Thymus (tissue), 11 donors: ENCODE measurements at regions not wholly inside any gene's neighbourhood (a gene's known extent, or its start where the extent isn't known, plus 50 kb on each side); places are given as distances from the start of the nearest gene placed in this dataset.

Experiments
- DNase-seq, 9 donors: peaks; one replicate each; pipeline ENCODE4 v3.0.0-alpha.2; 2013; ENCODE audit warnings: low spot score in 9 of 9, low read depth in 6 of 9, missing footprints in 1 of 9
- H3K27ac ChIP-seq, 2 donors: one replicate each; pipeline ENCODE4 v1.5.1; 2013; ENCODE audit warnings: control low read depth in 1 of 2, low read depth in 1 of 2, low read length in 1 of 2, mild to moderate bottlenecking in 1 of 2, moderate library complexity in 1 of 2
- H3K27me3 ChIP-seq, 2 donors: one replicate each; pipeline ENCODE4 v1.5.1; 2013; ENCODE audit warnings: low read length in 1 of 2; ENCODE audit not compliant: control insufficient read depth in 2 of 2, insufficient read depth in 1 of 2
- H3K36me3 ChIP-seq, 2 donors: one replicate each; pipeline ENCODE4 v1.5.1; 2013; ENCODE audit warnings: low read length in 1 of 2, mild to moderate bottlenecking in 1 of 2, moderate library complexity in 1 of 2; ENCODE audit not compliant: control insufficient read depth in 2 of 2, insufficient read depth in 2 of 2
- H3K4me1 ChIP-seq, 2 donors: one replicate each; pipeline ENCODE4 v1.5.1; 2013; ENCODE audit warnings: low read length in 2 of 2; ENCODE audit not compliant: control insufficient read depth in 2 of 2, insufficient read depth in 2 of 2
- H3K4me3 ChIP-seq, 2 donors: one replicate each; pipeline ENCODE4 v1.5.1; 2013; ENCODE audit warnings: low read length in 2 of 2, control low read depth in 1 of 2, mild to moderate bottlenecking in 1 of 2
- H3K9me3 ChIP-seq, 2 donors: one replicate each; pipeline ENCODE4 v1.5.1; 2013; ENCODE audit warnings: low read length in 1 of 2, mild to moderate bottlenecking in 1 of 2; ENCODE audit not compliant: control insufficient read depth in 2 of 2, insufficient read depth in 1 of 2
- WGBS: extraction: QIAGEN DNeasy Blood & Tissue Kit; methylation state at CpG from one replicate; pipeline ENCODE4 v1.1.7; 2013; 5-methylcytosine and 5-hydroxymethylcytosine counted together
- donor health status: healthy.

DNA sequence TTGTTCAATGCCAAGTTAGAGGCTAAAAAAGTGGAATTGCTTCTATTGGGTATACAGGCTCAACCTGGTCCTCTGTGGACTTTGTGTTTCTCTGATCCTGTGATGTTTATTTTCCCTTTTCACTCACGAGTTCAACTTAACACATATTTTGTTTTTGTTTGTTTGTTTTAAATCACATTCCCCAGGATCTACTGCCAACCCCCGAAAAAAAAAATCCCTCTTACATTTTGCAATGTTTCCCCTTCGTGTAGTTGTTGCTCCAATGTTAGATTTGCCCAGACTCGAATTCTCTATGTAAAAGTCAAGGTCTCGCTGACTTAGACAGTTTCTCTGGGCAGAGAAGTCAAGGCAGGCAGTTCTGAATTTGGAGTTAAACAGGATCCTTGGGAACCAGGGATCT, 876.4 kb downstream of the CCSER2 start:
- 86% methylated on average over 5 of the region's 5 CpGs for WGBS
- Histone ChIP-seq H3K27me3 (no peaks in the 10 kb centered on the region), H3K4me1 (no peaks in the 10 kb centered on the region), H3K9me3 (no peaks in the 10 kb centered on the region), H3K36me3 (no peaks in the 10 kb centered on the region), H3K4me3 (no peak overlapping the region), H3K27ac (no peak overlapping the region)
- DNase-seq = no peak

DNA sequence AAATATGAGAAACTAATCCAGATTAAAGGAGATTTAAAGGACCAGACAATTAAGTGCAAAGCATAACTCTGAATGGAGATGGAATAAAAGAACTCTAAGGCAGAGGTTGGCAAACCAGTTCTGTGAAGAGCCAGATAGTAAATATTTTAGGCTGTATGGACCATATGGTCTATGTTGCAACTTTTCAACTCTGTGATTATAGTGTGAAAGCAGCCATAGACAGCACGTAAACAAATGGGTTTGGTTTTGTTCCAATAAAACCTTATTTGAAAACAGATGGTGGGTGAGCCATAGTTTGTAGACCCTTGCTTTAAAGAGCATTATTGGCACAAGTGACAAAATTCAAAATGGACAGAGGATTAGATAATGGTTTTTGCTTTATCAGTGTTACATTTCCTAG, 884.1 kb downstream of the CCSER2 start:
- H3K4me3 ChIP-seq = no peak overlapping the region
- no peaks in the 10 kb centered on the region for H3K4me1 ChIP-seq
- no peak for DNase-seq
- no peaks in the 10 kb centered on the region for H3K9me3 ChIP-seq
- H3K27me3 ChIP-seq = no peaks in the 10 kb centered on the region
- no peak overlapping the region for H3K27ac ChIP-seq
- 94% methylated on average over 1 of the region's 1 CpG for WGBS
- no peaks in the 10 kb centered on the region for H3K36me3 ChIP-seq

DNA sequence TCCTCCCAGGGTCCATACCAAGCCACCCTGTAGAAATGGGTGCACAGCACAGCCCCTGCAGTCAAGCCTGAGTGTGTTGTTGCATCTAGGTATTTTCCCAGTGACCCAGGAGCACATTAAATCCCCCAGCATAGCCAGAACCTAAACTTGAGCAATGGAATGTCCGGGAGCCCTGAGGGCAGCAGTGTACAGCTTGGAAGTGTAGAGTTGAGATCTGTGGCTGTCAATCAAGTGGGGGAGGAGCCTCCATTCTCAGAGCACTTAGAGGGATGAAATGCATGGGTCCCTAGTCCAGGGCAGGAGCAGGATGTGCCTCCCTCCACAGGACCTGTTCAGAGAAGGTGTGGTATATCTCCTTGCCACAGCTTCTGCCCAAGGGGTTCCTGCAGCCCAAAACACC, 885.1 kb downstream of the CCSER2 start:
- Histone ChIP-seq H3K4me1 (no peaks in the 10 kb centered on the region), H3K27me3 (no peaks in the 10 kb centered on the region), H3K36me3 (no peaks in the 10 kb centered on the region), H3K4me3 (no peak overlapping the region), H3K27ac (no peak overlapping the region), H3K9me3 (peaks cover 0 to 4% of the 10 kb centered on the region in 2 donors)
- DNase-seq = no peak
- WGBS = 86% methylated on average over 1 of the region's 1 CpG

DNA sequence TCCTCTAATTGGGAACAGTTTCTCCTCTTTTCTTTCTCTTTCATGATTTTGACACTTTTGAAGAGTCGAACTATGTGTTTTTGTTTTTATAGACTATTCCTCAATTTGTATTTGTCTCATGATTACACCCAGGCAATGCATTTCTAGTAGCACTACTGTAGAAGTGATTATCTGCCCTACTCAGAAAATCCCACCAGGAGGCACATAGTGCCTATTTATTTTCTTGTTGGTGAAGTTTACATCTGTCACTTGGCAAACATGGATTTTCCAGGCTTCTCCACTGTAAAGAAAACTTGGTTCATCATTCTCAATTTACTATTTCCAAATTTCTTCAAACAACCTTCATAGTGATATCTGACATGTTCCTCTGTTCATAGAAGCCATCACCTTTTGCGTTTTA, 893.9 kb downstream of the CCSER2 start:
- Histone ChIP-seq H3K36me3 (no peaks in the 10 kb centered on the region), H3K27me3 (no peaks in the 10 kb centered on the region), H3K4me3 (no peak overlapping the region), H3K4me1 (no peaks in the 10 kb centered on the region), H3K27ac (no peak overlapping the region), H3K9me3 (peaks cover 0 to 4% of the 10 kb centered on the region in 2 donors)
- WGBS = 94% methylated on average over 2 of the region's 2 CpGs
- DNase-seq = no peak

DNA sequence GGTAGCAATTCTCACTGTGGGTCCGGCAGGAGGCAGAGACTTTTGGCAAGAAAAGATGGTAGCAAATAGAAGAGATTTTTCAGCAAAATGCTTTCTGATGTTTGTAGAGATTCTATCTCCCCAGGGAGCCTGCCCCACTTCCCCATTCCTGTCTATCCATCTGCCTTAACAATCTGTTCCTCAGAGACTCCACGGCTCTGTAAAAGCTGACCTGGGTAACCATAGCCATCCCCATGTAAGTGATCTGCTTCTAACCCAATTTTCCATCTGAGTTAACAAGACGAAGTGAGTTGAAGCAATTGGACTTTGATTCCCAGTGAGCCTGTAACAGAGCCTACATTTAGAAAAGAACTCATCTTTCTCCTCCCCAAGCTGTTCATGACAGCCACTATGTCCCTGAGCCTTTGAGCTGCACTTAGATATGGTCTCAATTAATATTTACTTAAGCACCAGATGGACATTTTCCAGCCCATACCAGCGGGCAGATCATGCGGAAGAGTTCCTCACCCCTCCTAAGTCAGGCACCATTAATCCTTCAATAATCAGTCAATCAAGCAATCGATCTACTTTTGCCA, 896.1 kb downstream of the CCSER2 start:
- Histone ChIP-seq H3K4me1 (no peaks in the 10 kb centered on the region), H3K27ac (no peak overlapping the region), H3K27me3 (no peaks in the 10 kb centered on the region), H3K36me3 (no peaks in the 10 kb centered on the region), H3K4me3 (no peak overlapping the region), H3K9me3 (no peaks in the 10 kb centered on the region)
- 86% methylated on average over 6 of the region's 6 CpGs for WGBS
- no peak for DNase-seq

DNA sequence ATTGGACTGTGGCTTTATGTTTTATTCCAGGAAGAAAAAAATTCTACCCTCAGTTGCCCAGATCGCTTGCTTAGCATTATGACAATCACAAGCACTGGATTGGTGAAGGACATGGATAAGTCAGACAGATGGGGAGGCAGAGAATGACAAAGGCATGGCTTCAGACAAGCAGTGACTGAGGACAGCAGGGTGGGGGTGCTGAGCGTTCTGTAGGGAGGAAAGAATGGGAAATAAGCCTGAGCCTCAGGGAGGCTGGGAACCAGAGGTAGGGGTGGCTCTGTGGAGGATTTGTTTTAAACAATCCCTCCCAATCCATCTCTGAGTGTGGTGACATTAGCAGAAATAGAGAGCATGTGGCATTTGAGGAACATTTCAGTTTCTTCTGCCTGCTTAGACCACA, 896.9 kb downstream of the CCSER2 start:
- no peak for DNase-seq
- H3K4me1 ChIP-seq = no peaks in the 10 kb centered on the region
- no peaks in the 10 kb centered on the region for H3K27me3 ChIP-seq
- no peak overlapping the region for H3K4me3 ChIP-seq
- H3K9me3 ChIP-seq = no peaks in the 10 kb centered on the region
- no peaks in the 10 kb centered on the region for H3K36me3 ChIP-seq
- H3K27ac ChIP-seq = no peak overlapping the region
- 90% methylated on average over 2 of the region's 2 CpGs for WGBS

DNA sequence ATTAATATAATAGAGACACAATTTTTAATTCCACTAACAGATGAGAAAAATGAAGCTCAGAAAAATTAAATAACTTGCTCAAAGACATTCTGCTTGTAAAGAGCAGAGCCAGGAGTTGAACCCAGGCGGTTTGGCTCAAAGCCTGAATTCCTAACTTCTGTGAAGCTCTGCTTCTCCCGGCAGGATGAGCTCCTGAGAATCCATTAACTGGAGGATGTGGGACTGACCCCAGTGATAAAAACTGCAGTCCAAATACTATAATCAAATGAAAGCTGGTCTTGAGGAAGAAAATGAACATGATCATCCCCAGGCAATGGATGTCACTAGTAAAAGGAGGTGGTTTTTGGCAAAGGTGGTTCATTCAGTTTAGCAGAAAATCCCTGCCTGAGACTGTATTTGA, 898.2 kb downstream of the CCSER2 start:
- Histone ChIP-seq H3K4me1 (no peaks in the 10 kb centered on the region), H3K4me3 (no peak overlapping the region), H3K27me3 (no peaks in the 10 kb centered on the region), H3K27ac (no peak overlapping the region), H3K9me3 (no peaks in the 10 kb centered on the region), H3K36me3 (no peaks in the 10 kb centered on the region)
- WGBS = 95% methylated on average over 2 of the region's 2 CpGs
- DNase-seq = no peak

DNA sequence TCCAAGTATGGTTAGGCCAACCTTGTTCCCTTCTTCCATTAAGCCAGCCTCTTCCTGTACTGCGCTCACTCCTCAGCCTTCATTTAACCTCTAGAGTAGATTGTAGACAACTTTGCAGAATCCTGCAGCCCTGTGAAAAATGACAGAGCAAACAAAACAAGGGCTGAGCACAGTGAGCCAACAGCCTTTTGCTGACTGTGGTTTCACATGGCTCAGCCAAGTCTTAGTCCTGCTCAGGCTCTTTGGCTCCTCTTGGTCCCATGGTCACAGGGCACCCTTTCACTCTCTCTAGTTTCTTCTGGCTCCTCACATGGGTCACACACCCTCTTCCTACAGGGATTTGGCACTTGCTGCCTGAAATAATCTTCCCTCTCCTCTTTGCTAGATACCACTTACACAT, 900.3 kb downstream of the CCSER2 start:
- H3K4me3 ChIP-seq = no peak overlapping the region
- WGBS = 84% methylated on average over 1 of the region's 1 CpG
- no peaks in the 10 kb centered on the region for H3K9me3 ChIP-seq
- no peaks in the 10 kb centered on the region for H3K27me3 ChIP-seq
- no peaks in the 10 kb centered on the region for H3K4me1 ChIP-seq
- no peaks in the 10 kb centered on the region for H3K36me3 ChIP-seq
- DNase-seq = no peak
- H3K27ac ChIP-seq = no peak overlapping the region

DNA sequence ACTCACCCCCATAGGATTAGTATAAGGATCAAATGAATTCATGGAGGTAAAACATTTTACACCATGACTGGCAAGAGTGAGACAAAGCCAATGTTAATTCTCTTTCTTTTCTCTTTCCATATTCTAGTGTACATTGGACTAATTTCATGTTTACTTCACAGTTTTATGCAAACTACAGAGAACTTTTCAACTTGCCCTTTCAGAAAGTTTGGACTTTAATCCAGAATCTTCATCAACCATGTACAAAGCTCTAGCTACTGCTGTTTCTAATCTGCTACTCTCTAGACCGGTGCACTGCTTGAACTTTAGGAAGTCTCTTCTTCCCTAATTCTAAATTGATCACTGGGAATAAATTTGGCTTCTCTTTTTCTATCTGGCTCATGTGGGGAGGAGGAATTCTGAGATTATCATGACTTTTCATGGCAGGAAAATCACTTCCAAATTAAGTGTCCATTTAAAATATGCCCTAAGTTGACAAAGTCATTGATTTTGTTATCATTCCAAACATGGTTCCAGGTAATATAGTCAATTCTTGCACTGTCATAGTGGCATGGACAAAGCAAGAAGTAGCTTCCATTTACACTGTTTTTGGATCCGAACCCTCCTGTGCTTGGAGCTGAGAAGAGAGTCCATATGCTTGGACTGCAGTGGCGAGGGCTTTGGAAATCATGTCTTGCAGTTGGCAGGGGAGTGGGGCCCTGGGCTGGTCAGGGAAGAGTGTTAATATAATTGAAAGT, 903.3 kb downstream of the CCSER2 start:
- H3K9me3 ChIP-seq = no peaks in the 10 kb centered on the region
- no peak overlapping the region for H3K4me3 ChIP-seq
- no peak overlapping the region for H3K27ac ChIP-seq
- 89% methylated on average over 3 of the region's 3 CpGs for WGBS
- no peaks in the 10 kb centered on the region for H3K36me3 ChIP-seq
- no peaks in the 10 kb centered on the region for H3K4me1 ChIP-seq
- no peak for DNase-seq
- no peaks in the 10 kb centered on the region for H3K27me3 ChIP-seq
